GM19455 (cell line): ENCODE measurements at regions not wholly inside any gene's neighbourhood (a gene's known extent, or its start where the extent isn't known, plus 50 kb on each side); places are given as distances from the start of the nearest gene placed in this dataset.

Experiments
- ATAC-seq: cut with Tn5 transposase; IDR thresholded peaks from one replicate; pipeline ENCODE4 v1.9.1; 2021; ENCODE audit not compliant: unreplicated experiment

GRCh38 chr10:123449234-123449962 is 216.8 kb upstream of the GPR26 start:
- no peak for ATAC-seq

- no peak for ATAC-seq
Observed at GRCh38 chr10:123450956-123451605, 215.1 kb upstream of the GPR26 start.

GRCh38 chr10:123451618-123452245 is 214.4 kb upstream of the GPR26 start:
- no peak for ATAC-seq

GRCh38 chr10:123454987-123455386 is 211.2 kb upstream of the GPR26 start:
- ATAC-seq: no peak

- ATAC-seq: no peak
Observed at GRCh38 chr10:123455861-123456260, 210.3 kb upstream of the GPR26 start.

DNA sequence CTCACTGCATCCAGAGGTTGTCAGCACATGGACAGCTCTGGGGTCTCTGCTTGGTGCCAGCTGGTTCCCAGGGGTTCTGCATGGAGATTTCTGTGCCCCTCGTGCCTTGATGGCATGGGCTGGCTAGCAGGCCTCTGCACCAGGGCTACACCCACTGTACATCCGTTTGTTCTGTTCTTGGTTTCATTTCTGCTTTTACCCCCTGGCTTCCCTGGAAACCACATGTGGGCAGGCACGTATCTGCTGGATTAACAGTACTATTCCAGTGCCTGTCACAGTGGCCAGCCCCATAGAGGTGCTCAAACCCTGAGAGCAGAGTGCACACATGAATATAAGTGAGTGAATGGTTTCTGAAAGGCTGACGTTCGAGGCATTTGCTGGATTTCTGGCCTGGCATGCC is 207.2 kb upstream of the GPR26 start:
- ATAC-seq: no peak

DNA sequence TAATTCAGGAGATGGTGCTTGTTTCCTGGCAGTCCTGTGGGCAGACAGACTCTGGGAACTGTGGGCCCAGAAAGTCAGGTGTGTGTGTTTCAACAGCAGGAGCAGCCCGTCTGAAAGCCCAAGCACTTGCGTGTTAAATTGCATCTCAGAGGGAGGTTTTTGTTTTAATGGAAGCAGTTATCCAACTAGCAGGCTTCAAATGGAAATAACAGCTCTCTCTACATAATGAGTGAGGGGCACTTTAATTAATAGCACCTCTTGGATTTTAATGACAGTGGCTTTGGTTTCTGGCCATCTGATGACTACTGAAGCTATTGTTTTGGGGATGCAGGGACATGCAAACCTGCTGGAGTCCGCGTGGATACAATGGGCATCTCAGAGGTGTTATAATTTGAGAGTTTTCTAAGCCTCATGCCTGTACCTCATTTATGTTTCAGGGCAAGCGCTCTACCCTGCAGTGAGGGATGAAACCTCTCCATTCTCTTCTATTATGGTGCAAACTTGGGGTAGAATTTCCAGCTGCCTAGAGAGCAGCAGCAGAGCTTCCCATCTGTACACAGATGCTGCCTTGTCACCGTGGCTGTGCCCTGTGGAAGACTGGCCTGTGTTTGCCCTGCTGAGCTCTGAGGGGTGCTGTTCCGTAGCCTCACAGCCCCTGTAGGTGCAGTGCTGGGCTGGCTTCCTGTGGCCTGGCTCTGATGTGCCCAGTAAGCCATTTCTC is 206.6 kb upstream of the GPR26 start:
- ATAC-seq: no peak

GRCh38 chr10:123462246-123462645 is 203.9 kb upstream of the GPR26 start:
- ATAC-seq: no peak

DNA sequence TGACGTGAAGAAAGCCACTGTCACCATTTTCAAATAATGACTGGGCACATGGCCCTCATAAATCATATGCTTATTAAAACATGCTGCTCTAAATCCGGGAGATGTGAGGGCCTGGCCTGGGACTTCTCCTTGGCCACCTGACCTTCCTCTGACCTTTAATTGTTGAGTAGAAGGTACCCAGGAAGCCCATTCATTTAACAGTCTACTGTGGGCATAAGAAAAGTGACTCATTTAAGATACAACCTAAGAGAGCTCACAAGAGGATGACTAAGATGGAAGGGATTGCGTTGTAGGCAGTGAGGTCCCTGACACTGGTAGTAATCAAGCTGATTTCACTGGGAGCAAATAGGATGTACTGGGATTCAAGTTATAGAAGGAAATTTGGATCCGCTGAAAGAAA is 203.4 kb upstream of the GPR26 start:
- ATAC-seq: no peak

GRCh38 chr10:123463181-123463580 is 203.0 kb upstream of the GPR26 start:
- no peak for ATAC-seq

DNA sequence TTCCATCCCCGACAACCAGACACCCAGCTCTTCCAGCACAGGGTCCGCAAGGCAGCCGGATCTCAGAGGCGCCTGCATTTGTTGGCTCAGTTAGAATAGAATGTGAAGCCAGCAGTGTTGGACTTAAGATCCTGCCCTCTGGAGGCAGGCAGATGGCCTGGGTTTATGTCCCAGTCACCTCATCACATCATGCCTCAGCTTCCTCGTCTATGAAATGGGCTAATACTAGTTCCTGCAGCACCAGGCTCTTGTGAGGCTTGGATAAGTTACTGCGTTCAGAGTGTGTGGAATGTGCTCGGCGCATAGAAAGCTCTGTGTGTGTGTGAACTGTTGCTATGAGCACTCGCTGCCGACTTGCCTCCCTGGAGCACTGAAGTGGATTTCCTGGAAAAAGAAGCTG is 202.5 kb upstream of the GPR26 start:
- ATAC-seq: no peak

- no peak for ATAC-seq
Observed at GRCh38 chr10:123464430-123465323, 201.5 kb upstream of the GPR26 start.

- ATAC-seq: no peak
Observed at GRCh38 chr10:123470336-123470921, 195.7 kb upstream of the GPR26 start.

DNA sequence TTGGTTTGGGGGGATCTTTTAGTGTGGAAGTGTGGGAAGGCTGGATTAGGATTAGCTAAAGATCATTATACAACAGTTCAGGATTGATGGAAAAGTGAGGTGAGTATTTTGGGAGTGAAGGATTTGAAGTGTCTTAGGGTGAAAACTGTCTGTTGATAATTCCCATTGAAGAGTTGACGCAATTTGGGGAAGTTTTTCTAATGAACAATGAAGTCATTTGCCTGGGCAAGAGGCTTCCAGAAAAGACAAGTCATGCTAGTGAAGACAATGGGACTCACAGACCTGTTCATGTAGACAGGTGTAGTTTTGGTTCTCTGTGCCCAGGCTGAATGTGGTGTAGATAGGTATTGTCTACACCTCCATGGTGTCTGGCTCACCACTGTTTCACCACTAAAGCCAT is 194.3 kb upstream of the GPR26 start:
- ATAC-seq: no peak

DNA sequence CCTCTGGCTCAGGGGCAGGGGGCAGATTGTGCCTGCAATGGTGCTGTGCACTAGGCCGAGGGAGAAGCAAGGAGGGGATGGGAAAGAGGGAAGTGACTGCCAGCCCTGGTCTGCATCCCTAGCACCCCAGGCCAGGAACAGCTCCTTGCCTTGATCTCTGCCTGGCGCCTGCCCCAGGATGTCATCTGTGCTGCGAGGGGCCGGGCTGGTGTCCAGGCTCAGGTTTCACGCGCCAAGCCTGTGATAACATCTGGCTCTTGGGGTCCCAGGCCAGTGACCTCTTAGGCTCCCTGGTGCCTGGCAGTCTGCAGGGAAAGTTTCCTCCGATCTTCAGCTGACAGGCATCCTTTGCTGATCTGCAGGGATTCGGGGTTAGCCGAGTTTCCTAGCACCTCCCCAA is 193.5 kb upstream of the GPR26 start:
- ATAC-seq: no peak

DNA sequence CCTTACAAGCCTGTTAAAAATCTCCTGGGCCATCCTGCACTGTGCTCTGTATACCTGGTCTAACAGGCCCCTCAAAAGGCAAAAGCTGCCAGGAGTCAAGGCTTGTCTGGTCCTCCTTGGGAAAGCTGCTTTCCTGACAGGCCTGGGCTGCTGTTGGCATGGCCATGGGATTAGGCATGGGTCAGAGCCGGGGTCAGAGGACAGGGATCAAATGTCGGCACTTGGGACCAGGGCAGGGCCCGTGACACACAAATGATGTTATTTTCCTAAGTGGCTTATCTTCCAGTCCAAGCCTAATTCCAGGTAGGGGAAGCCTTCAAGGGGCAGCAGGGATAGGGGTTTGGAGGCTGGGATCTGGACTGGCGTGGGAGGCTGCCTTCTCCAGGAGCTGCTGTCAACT is 191.5 kb upstream of the GPR26 start:
- ATAC-seq: no peak

- ATAC-seq: no peak
Observed at GRCh38 chr10:123475466-123475865, 190.7 kb upstream of the GPR26 start.

- no peak for ATAC-seq
Observed at GRCh38 chr10:123478116-123478515, 188.0 kb upstream of the GPR26 start.

DNA sequence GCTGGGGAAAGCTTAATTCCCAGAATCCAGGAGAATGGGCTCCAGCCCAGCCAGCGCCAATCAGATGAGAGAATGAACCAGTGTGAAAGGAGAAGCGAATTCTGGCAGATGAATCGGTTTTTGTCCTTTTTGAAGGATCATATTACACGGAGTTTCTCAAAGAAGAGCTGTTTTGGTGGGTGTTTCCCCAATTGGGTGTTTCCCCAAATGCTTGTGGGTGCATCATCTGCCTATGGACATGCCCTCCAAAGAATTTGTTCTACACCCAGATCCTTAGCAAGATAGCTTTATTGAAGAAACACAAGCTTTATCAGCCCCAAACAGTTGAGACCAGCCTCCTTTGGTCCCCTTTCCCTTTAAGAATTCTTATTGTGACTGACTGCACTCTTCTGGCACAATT is 186.5 kb upstream of the GPR26 start:
- no peak for ATAC-seq

GRCh38 chr10:123480344-123480743 is 185.8 kb upstream of the GPR26 start:
- ATAC-seq: no peak
